MV-4-11 (cell line): ENCODE measurements at regions not wholly inside any gene's neighbourhood (a gene's known extent, or its start where the extent isn't known, plus 50 kb on each side); places are given as distances from the start of the nearest gene placed in this dataset.
"Not testable (repeated sequence)": the region's sequence is repeated elsewhere in the genome, so short reads cannot be mapped to it uniquely, and the experiment has no call there.

Experiments used
- DNase-seq: peaks from one replicate; lab custom pipeline; 2025; lab: John Stamatoyannopoulos, UW

DNA sequence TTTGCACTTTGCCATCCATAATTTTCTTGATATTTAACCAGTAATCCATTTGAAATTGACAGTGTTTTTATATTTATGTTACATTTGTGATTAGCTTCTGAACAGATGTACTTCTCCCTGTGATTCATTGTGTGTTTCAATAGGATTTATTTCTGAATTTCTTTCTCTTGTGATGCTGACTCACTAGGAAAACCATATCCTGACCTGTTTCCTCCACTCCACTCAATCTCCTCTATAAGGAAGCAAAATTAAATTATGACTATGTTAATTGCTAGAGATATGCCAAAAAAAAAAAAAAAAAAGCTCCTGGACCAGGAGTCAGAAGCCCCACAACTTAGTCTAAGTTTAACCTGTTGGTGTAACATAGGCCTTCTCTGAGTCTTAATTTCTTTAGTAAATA, 614.6 kb upstream of the SPRY2 start:
- no peak for DNase-seq

DNA sequence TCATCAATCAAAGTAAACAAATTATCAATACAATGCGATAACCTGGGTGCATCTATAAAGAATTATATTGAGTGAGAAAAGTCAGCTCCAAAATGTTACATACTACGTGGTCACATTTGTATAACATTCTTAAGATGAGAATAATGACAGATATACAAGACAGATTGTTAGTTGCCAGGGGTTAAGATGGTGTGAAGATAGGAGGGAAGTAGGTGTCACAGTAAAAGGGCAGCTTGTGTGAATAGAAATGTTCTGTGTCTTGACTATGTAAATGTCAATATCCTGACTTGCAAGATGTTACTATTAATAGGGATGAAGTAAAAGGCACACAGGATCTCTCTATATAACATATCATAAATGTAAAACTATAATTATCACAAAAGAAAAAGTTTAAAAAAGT, 611.2 kb upstream of the SPRY2 start:
- DNase-seq, result no peak

DNA sequence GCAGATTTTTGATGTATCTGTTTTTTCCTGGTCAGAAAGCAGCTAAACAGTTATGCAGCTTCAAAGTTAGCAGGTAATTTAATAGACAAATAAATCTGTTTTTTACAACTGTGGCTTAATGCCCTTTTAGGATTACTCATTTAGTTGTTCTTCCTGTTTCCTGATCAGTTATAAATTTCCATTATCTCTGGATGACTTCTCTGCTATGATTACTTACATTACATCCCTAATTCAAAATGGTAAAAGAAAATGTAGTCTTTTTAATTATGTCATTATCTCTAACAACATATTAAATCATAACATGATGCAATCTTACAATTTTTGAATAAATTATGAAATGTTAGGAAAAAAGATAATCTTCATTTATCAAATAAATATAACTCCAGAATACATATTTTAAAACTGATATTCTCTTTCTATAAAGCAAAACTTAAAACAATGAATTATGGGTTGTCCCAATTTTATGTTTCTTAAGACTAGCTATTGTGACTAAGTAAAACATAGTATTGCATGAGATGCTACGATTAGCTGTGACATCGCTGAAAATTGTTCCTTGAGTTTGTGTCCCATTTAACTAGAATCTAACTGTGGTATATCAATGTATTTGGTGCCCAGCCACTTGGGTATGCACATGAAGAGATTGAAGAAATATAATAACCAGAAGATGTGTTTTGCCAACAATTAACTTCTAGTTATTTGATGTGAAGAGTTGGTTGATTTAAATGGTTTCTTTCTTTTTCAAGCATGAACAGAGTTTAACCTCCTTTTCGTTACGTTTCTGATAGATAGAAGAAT, 605.3 kb upstream of the SPRY2 start:
- no peak for DNase-seq

DNA sequence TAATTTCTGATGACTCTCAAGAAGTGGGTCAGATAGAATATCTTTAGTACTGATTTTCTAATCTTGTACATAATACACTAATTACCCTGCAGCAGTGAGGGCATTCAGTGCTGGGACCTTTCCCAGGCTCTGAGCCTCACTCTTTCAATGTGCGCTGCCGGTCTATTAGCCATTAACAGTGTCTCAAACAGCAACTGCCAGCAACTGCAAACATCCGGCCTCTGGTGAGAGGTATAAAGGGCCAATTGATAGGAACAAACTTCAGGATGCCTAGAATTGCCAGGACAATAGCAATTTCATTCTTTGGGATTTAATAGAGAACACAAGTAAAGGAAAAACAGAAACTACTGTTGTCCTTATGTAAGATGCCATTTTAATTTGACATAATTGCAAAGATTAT, 604.4 kb upstream of the SPRY2 start:
- DNase-seq, result no peak

DNA sequence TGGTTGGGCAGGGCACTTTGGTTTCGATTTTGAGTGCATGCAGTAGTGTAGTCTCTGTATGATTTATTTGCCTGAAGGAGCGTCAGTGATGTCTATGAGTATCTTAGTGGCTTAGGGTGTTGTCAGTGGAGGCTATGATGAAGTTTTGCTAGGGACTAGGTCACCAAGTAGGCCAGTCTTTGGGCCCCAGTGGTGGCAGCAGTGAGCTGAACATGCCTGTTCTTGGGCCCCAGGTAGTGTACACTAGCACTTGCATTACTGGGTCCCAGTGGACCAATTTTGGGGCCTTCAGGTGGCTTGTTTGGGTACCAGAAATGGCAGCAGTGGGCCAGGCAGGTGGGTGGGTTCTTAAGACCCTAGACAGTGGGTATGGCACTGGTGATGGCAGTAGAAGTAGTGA, 598.7 kb upstream of the SPRY2 start:
- DNase-seq, result no peak

DNA sequence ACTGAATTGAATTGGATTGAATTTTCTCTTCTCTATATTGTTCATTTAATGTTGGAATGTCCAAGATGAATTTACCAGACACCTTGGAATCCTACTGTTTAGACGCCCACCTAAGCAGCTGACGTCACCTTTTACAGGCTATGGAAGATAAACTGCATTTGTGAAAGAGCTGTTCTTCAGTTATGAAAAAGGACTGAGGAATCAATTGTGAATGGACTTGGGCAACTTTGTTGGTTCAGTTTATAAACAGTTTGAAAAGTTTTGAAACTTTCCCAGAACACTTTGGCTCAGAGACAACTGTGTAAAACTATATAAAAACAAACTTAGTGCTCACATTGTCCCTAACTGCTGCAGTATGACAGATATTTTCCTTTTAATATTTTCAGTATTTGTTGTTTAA, 590.8 kb upstream of the SPRY2 start:
- DNase-seq, result no peak

DNA sequence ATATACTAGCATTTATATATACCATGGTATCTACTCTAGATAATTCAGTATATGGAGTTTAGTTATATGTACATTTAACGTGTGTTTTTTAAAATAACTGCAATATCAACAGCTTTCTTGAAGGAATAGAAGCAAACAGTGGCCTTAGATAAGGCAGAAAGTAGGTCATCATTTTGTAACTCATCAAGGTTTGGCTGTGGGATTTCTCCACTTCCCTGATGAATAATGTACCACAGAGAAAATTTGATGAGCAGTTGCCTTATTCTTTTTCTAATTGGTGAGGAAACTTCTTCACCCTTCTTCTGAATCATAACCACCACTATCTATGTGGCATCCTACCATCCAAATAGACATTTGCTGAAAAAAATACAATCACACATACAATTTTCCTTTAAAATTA, 590.2 kb upstream of the SPRY2 start:
- DNase-seq, result no peak

DNA sequence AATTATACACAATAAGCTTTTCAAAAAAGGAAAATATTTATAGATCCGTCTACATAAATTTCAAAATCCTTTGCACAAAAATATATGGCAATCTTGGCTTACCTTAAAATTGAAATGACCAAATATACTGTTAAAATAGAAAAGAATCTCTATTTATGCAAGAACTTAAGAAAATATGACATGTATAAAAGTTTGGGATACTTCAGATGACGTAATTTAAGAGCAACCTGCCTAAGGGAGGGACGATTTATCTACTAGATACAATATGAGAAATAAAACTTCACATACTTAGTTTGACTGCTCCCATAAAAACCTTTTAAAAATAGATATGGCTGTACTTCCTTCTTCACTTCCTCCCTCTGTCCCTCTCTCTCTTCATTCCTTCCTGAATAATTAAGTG, 587.3 kb upstream of the SPRY2 start:
- DNase-seq, result no peak

DNA sequence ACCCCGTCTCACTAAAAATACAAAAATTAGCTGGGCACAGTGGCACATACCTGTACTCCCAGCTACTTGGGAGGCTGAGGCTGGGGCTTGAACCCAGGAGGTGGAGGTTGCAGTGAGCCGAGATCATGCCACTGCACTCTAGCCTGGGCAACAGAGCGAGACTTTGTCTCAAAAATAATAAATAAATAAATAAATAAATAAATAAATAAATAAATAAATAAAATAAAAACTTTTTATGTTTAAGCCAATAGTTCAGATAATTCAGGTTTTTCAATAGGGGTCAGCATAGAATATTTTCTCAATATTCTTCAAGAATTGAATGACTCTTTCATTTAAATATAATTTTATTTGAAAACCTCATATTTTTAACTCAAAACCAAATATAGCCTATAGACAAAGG, 585.1 kb upstream of the SPRY2 start:
- DNase-seq, result not testable (repeated sequence)

DNA sequence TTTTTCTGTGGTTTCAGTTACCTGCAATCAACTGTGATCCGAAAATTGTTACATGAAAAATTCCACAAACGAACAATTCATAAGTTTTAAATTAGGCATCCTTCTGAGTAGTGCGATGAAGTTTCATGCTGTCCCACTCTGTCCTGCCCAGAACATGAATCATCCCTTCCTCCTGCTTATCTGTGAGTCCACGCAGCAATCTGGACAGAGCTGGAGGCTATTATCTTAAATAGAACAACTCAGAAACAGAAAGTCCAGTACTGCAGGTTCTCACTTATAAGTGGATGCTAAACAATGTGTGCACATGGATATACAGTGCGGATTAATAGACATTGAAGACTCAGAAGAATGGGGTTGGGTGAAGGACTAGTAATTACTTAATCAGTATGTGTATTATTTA, 583.7 kb upstream of the SPRY2 start:
- no peak for DNase-seq

DNA sequence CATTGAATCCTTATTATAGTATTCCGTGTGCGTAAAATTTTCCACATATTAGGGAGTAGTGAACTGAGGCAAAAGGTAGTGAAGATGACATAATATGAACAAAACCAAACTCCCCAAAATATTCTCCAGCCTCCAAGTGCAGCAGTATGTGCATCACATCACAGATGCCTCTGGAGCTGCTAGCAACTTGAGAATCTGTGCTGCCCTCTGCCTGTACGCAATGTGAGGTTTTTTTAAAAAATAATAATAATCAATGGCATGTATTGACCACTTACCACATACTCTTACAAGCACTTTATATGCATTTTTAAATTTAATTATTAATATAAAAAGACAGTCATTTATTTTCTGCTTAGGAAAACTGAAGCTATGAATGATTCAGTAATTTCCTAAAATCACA, 583.0 kb upstream of the SPRY2 start:
- peak; percentile 1 for DNase-seq

DNA sequence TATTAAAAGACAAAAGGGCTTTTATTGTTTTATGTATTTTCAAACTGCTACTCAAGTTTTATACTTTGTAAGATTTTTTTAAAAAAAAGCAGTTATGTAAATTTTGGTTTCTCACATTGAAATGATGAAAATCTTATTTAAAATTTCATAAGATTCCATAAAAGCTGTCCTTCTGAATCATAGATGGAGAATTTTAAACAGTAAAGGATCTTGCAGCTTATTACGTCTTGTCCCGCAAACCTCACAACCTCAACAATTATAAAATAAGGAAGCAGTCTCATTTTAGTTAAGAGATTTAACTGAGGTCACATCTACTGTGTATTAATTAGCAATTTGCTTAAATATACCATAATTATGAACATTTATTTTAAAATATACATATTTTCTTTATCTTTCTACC, 581.0 kb upstream of the SPRY2 start:
- peak; percentile 2 for DNase-seq

DNA sequence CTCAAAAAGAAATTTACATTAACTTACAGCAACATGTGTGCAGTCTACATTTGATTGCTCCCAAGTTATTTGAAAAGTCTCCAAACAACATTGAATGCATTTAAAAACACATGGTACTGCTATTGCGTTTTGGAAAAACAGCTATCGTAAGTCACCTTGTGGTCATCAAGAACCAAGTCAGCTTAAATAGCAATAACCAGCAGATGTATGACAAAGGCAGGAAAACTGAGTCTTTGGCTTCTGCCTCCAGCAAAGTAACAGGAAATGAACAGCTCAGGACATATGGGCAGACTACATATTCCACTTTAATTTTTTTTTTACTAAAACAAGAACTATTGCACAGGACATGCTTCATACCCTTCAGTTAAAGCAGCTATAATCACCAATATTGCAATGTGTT, 580.6 kb upstream of the SPRY2 start:
- DNase-seq, result peak; percentile 7

DNA sequence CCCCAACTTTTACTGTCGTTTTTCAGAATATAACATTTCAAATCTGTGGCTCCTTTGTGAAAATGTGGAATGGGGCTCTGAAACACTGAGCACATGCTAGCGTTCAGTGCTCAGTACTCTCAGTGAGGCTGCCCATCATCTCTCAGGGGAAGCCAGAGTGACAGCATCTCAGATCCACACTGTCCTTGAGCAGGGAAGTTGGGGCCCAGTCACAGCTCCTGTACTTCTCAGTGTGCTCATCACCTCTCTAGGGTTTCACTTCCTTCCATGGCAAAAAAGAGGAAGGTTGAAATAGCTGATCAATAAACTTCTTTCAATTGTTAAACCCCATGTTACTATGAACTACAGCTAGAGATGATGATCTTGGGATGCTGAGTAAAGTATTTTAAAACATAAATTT, 565.9 kb upstream of the SPRY2 start:
- DNase-seq, result peak; percentile 45

DNA sequence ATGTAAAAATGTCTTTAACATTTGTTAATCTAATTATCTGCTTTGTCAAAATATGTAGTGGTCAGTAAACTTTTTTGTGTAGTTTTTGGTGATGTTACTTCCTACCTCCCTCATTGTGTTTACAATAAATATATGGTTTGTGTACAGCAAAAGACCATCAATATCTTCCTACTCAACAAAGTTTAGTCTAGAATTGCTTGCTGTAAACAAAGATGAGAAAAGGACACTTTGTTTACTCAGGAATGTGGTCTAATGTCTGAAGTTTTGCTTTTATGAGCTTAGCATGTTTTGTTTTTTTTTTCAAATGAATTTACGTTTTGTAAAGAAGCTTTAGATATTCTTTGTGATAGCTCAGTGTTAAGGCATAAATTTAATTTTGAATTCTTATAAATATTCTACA, 563.5 kb upstream of the SPRY2 start:
- no peak for DNase-seq

DNA sequence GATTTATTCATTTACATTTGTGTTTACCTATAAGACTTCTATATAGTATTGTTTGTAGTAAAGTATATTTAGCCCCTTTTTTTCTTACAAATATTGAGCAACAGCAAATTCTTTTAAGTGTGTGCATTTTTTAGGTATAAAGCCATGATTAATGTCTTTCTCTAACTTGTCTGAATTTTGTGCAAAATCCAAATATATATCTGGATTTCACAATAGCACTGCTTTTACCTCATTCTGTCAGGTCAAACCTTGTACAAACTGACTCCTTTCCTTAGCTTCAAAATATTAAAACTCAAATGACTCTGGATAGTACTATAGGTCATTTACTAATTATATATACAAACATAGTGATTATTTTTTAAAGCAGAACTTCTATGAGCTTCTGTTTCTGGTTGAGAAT, 563.0 kb upstream of the SPRY2 start:
- DNase-seq, result no peak

DNA sequence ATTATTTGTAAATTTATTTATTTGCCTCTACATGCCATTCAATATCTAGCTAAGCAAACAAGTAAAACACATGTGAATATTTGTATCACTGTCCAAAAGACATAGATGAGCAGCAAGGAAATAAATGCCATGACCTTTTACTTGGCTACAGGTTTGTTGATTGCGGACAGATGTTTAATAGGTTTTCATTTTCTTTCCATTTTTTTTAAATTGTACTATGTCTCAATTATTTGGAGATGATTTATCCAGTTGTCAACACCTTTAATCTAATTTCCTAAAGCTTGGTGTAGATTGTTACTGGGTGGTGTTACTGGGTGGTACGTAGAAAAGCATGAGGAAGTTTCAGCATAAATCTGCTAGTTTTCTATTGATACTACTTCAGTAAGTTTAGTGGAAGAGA, 560.6 kb upstream of the SPRY2 start:
- DNase-seq, result no peak

DNA sequence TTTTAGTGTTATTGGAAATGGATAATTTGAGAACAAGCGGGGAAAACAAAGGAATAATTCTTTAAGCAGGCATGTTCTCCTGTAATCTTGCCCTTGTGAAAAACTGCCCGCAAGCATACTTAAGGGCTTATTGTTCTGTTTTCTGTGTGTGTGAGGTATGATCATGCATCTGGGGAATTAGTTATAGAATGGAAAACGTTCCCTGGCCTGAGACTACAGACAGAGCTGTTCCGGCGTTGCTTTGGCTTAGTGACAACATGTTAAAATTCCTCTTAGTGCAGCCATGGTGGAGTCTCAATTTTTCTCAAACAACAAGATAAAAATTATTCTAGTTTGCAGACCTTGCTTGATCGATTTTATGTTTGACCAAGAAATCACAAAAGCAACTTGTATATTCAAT, 560.2 kb upstream of the SPRY2 start:
- DNase-seq, result no peak

DNA sequence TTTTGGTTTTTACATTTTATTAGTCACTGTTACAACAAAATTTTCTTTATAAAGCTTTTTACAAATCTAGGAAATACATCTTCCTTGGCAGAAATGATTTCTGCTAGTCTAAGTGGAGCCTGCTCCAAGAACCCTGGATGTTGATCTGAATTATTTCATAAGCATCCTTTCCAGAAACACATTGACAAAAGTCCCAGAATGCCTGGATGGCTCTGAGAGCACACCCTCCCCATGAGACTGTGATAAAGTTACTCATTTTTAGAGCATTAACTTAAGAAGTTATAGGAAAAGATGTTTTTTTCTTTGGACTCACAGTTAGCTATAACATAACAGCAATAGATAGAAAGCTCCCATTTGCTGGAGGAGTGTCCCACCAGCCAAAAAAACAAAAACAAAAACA, 559.6 kb upstream of the SPRY2 start:
- DNase-seq, result no peak

DNA sequence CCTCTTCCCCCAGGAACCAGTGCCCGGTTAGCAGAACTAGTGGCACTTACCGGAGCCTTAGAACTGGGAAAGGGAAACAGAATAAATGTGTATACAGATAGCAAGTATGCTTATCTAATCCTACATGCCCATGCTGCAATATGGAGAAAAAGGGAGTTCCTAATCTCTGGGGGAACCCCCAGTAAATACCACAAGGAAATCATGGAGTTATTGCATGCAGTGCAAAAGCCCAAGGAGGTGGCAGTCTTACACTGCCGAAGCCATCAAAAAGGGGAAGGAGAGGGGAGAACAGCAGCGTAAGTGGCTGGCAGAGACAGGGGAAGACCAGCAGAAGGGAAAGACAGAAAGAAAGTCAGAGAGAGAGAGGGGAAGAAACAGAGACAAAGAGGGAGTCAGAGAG, 556.7 kb upstream of the SPRY2 start:
- peak; percentile 27 for DNase-seq

DNA sequence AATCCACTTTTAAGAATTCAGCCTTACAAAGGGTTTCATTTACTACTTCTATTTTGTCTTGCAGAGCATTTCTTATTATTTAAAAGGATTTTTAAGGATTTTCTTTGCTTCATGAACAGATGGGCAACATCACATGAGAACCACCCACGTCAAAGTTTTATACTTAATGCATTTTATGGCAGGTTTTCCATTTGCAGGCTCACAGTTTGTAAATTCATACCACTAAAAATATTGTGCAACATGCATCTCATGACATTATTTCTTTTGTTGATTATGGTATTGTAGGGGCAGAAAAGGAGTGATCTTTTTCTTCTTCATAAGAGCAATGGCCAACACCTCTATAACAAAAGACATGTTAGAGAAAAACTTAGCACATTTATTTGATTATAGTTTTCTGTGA, 554.0 kb upstream of the SPRY2 start:
- no peak for DNase-seq

DNA sequence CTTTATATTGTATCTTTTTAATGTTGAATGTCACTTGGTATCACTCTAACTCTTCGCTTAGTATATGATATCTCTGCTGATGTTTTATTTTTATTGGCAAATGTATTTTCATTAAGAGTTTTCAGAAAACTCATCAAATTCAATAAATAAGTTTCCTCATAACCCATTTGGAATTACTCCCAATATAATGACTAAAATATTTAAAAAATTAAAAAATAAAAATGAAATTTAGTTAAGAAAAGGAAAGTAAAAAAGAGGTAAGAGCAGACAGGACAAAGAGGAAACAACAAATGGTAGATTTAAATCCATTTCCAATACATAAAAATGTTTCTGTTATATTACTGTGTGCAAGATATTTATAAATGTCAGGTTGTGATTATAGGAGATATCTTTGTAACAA, 548.9 kb upstream of the SPRY2 start:
- DNase-seq, result no peak

DNA sequence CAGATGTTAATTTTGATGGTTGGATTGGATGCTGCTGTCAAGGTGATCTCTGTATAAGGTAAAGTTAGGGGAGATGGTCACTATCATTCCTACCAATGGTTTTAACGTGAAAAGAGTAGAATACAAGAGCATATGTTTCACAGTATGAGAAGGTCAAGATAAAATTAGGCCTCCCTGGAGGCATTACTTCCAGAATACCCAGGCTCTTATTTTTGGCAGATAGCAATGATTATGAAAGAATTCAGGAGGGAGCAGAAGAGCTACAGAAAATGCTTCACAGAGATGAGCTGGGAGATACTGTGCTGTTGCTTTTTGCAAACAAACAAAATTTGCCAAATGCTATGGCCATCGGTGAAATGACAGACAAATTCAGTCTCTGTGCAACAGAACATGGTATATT, 547.5 kb upstream of the SPRY2 start:
- DNase-seq, result no peak

DNA sequence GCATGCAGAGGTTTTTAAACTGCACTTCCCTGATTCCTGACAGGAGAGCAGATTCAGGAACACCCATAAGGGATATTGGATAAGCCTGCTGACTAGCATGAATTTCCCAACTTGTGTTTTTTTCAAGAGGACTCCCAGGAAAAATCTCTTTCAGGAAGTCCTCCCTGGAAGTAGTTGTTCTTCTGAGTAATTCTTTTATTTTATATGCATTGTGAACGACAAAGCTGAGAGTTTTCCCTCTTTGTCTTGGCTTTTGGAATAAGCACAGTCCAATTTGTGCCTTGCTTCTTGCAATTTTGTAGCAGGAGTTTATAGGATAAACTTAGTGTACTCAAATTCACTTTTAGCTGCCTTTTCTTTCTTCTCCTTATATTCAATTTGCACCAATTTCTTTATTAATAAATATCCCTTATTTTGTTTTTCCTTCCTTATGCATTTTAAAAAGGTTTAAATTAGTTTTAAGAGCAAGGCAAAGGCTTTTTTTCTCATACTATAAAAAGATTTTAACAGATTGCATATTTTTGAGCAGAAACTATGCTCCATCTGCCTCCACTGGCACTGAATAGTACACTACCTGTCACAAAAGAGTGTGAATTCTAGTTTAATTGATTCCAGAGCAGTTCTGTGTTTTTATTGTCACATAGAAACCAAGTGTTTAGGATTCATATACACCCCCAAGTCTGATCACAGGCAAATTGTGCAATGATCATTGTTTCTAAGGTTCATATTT, 543.3 kb upstream of the SPRY2 start:
- no peak for DNase-seq
